ENCODE measurements at regions not wholly inside any gene's neighbourhood (a gene's known extent, or its start where the extent isn't known, plus 50 kb on each side); places are given as distances from the start of the nearest gene placed in this dataset.

- H3K4me1 Mint-ChIP-seq (ENCODE audit: unreplicated experiment): no peaks in the 10 kb centered on the region
- DNase-seq (ENCODE audit: extremely low spot score, unreplicated experiment): no peak
Observed at GRCh38 chr7:1310936-1311335, 78.3 kb downstream of the UNCX start.

GRCh38 chr7:1311406-1312135, 78.9 kb downstream of the UNCX start:
- Mint-ChIP-seq H3K4me1 (ENCODE audit: unreplicated experiment) (no peaks in the 10 kb centered on the region), H3K4me3 (no peak overlapping the region), H3K36me3 (no peaks in the 10 kb centered on the region), H3K9me3 (peaks cover 4% of the 10 kb centered on the region), H3K27me3 (peaks cover 11% of the 10 kb centered on the region), H3K27ac (no peak overlapping the region)
- no peak for TF ChIP-seq CTCF (conservative IDR thresholded peaks at IDR 0.05)
- DNase-seq (ENCODE audit: extremely low spot score, unreplicated experiment): no peak

More at GRCh38 chr7:1310936-1311335, 78.3 kb downstream of the UNCX start:
- peaks cover 4% of the 10 kb centered on the region for H3K9me3 Mint-ChIP-seq
- TF ChIP-seq CTCF (conservative IDR thresholded peaks at IDR 0.05): no peak
- no peaks in the 10 kb centered on the region for H3K36me3 Mint-ChIP-seq
- peaks cover 13% of the 10 kb centered on the region for H3K27me3 Mint-ChIP-seq
- H3K27ac Mint-ChIP-seq: no peak overlapping the region
- H3K4me3 Mint-ChIP-seq: no peak overlapping the region

GRCh38 chr7:1312136-1313070, 79.7 kb downstream of the UNCX start:
- Mint-ChIP-seq H3K4me1 (ENCODE audit: unreplicated experiment) (no peaks in the 10 kb centered on the region), H3K4me3 (no peak overlapping the region), H3K27me3 (peaks cover 6% of the 10 kb centered on the region), H3K36me3 (no peaks in the 10 kb centered on the region), H3K27ac (no peak overlapping the region), H3K9me3 (peaks cover 4% of the 10 kb centered on the region)
- DNase-seq (ENCODE audit: extremely low spot score, unreplicated experiment): no peak
- TF ChIP-seq CTCF (conservative IDR thresholded peaks at IDR 0.05): no peak

GRCh38 chr7:1313613-1314012, 80.9 kb downstream of the UNCX start:
- no peaks in the 10 kb centered on the region for H3K4me1 Mint-ChIP-seq (ENCODE audit: unreplicated experiment)

More at GRCh38 chr7:1313613-1314012, 80.9 kb downstream of the UNCX start:
- peaks cover 3% of the 10 kb centered on the region for H3K27me3 Mint-ChIP-seq
- no peak overlapping the region for H3K4me3 Mint-ChIP-seq
- no peak for TF ChIP-seq CTCF (conservative IDR thresholded peaks at IDR 0.05)
- no peak for DNase-seq (ENCODE audit: extremely low spot score, unreplicated experiment)
- no peaks in the 10 kb centered on the region for H3K36me3 Mint-ChIP-seq
- no peaks in the 10 kb centered on the region for H3K9me3 Mint-ChIP-seq
- H3K27ac Mint-ChIP-seq: no peak overlapping the region

All from type B pancreatic cell (in vitro differentiated cells).